ENCODE measurements at regions not wholly inside any gene's neighbourhood (a gene's known extent, or its start where the extent isn't known, plus 50 kb on each side); places are given as distances from the start of the nearest gene placed in this dataset.

DNA sequence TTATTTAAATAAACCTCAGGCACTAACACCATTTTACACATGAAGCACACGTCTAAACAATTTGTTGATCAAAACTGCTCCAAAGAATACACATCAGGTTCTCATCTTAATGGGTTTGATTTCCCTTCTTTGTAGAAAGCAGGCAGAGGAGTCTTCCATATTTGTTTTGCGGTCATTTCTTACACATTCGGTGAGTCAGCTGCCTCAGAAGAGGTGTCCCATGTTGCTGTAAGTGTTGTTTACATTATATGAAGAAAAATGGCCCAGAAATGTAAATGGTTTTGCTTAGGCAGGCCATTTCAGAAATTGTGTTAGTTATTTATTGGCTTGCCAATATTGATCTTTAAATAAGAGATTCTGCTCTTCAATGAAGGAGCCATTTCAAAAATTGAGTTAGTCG is 325.8 kb downstream of the TENT4A start:
- no peak for DNase-seq

- DNase-seq: no peak
Observed at GRCh38 chr5:7040111-7040510, 326.9 kb downstream of the TENT4A start.

- no peak for DNase-seq
Observed at GRCh38 chr5:7043797-7044196, 330.6 kb downstream of the TENT4A start.

GRCh38 chr5:7047511-7048261 is 334.5 kb downstream of the TENT4A start:
- no peak for DNase-seq

DNA sequence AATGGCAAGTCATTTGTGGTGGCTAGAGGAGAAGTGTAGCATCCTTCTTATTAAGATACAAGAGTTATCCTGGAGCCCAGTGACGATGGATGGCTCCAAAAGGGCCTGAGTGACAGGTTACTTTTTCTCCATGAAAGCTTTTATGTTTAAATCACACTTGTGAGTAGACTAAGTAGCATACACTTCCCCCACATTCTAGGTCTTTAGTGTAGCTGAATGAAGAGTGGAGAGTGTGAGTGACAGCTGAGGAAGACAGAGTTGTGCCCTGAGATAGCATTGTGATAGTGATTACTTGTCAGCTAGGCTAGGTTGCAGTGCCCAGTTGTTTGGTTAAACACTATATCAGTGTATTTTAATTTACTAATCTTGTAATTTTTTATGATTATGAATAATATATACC is 337.8 kb downstream of the TENT4A start:
- no peak for DNase-seq

GRCh38 chr5:7053125-7053524 is 339.9 kb downstream of the TENT4A start:
- no peak for DNase-seq

DNA sequence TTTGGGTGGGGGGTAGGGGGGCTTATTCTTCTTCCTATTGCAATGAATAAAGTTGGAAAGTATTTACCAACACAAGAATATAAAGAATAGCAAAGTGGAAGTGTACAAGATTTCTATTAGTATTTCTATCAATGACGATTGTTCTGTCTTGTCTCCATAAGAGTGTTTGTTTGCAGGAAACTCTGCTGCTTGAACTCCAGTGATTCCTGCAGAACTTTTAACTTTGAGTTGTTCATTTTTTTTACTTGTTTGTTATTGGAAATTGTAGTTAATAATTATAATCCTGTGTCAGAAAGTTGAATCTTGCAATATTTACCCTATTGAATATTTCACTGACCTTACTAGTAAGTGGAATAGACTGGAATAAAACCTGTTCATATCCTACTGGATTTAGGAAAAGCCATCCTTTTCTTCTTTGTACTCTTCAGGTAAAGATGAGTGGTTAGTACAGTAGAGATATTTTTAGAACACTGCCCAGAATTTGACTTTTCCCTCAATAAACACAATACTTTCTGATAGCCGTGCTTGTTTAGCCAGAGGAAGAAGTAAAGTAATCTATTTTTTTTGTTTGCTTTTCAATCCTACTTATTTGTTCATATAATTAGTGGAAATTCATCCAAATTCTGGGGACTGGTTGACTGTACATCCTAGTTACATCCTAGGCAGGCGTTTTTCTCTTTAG is 340.4 kb downstream of the TENT4A start:
- no peak for DNase-seq

DNA sequence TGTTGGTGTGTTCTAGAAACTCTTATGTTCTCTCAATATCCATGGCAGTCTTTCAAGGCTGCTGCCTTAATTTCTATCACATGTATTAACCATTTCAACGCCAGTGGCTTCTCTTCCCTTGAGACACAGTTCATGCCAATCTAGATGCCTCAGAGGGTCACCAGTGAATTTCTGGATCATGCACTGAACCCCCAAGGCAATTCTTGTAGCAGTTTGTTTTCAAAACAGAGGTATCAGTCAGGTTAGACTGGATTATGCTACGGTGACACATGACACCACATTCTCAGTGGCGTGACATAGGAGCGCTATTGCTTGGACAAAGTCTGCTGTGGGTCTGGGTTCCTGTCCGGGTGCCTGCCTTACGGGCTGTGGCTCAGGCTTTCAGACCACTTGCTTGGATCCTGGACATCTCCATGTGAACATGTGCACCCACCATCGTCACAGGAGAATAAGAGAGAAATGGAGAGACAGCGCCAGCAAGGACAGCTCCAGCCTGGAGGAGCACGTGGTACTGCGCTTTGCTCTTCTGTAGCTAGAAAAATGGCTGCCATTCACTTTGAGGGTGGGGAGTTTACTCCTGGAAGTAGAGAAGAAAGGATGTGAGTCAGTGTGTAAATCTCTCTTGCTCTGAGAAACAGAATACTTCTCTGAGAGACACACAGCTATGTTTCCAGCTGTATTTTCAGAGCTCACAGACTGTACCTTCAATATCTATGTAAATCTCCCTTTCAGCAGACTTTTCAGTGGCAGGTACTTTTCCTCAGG is 329.3 kb upstream of the ADCY2 start:
- DNase-seq: no peak

DNA sequence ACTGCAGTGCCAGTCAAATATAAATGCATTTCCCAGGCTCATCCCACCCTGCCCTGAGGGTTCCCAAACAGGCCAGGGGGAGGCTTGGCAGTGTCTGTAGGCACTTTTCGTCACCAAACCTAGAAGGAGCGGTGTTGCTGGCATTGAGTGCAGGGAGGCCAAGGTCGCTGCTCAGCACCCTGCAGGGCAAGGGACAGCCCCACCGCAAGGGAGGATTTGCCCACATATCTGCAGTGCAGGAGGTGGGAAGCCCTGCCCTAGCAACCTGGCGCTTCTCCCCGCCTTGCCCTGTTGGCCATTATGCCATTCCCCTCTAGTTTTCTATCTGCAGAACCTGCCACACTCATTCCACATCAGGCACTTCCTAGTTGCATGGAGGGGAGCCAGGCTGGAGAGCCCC is 327.8 kb upstream of the ADCY2 start:
- DNase-seq: no peak

DNA sequence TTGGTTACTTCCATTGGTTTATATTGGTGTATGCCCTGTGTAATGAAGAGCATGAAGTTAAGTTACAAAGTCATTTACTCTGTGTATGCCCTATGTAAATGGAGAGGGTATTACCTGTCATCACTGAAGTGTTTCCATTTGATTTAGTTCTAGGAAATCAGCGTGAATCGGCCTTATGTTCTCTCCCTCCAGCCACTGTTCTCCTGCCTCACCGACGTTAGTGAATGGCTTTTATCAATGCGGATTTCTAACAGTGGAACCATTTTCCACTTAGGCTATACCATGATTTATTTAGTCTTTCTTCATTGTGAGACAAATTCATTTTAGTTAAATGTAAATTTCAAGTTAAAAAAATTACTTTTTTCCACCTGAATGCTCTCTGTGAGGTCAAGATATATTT is 327.0 kb upstream of the ADCY2 start:
- no peak for DNase-seq

GRCh38 chr5:7072188-7072587 is 323.8 kb upstream of the ADCY2 start:
- no peak for DNase-seq

DNA sequence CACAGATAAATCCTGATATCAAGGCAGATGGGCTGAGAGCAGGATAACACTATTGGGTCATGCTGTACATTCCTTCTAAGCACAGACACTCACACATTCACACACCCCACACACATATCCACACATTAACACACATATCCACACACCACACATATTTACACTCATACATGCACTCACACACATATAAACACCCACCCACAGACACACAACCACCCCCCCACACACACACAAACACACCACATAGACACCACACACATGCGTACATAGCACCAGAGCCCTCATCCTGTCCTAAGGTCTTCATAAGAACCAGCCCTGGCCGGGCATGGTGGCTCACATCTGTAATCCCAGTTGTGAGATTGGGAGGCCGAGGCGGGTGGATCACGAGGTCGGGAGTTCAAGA is 322.3 kb upstream of the ADCY2 start:
- no peak for DNase-seq

DNA sequence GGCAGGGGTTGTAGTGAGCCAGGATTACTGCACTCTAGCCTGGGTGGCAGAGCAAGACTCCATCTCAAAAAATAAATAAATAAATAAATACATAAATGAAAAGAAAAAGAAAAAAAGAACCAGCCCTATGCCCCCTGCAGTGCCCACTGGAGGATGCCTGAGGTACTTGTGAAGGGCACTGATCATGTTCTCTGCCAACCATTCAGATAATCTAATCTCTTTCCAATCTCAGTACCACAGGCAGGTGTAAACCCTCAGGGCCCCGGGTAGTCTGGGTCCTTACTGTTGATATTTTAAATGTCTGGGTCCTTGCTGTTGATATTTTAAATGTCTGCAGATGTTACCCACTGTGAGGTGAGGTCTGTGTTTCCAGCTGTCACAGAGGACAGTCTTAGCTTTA is 321.8 kb upstream of the ADCY2 start:
- DNase-seq: no peak

- no peak for DNase-seq
Observed at GRCh38 chr5:7075470-7075869, 320.5 kb upstream of the ADCY2 start.

DNA sequence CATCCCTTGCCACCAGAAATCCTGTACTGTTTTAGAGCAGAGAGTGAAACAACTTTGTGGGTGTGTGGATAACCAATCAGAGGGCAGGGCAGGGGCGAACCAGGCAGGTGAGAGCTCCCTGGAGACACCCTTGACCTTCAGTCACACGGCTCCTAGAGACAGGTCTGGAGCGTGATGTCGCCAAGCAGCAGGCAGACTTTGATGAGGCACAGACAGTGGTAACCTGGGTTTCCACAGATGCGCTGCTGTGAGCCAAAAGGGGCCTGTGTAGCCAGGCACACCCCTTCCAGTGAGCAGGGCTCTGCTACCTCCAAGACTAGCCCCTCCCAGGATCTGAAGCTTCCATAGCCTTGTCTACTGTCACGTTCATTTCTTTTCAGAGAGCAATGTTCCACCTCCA is 317.8 kb upstream of the ADCY2 start:
- DNase-seq: no peak

- no peak for DNase-seq
Observed at GRCh38 chr5:7078901-7079300, 317.0 kb upstream of the ADCY2 start.

- no peak for DNase-seq
Observed at GRCh38 chr5:7080501-7080900, 315.4 kb upstream of the ADCY2 start.

GRCh38 chr5:7087719-7088297 is 308.1 kb upstream of the ADCY2 start:
- no peak for DNase-seq

GRCh38 chr5:7088849-7089248 is 307.1 kb upstream of the ADCY2 start:
- DNase-seq: no peak

DNA sequence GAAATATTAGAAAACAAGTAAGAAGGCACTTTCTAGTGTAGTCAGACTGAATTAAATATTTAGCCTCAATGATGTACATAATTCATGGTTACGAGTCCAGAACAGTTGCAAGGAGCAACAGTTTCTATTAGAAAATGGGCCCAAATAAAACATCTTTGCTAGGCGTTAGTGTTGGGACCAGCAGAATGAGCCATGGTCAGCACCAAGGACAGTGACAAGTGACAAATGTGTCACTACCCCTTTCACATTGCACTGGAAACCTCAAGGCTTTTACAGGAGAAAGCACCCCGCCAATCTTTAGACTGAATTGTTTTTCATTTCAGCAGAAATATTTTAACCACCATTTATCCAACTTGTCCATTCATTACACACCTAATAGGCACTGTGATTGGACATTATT is 301.3 kb upstream of the ADCY2 start:
- no peak for DNase-seq

GRCh38 chr5:7096294-7096693 is 299.6 kb upstream of the ADCY2 start:
- DNase-seq: no peak

DNA sequence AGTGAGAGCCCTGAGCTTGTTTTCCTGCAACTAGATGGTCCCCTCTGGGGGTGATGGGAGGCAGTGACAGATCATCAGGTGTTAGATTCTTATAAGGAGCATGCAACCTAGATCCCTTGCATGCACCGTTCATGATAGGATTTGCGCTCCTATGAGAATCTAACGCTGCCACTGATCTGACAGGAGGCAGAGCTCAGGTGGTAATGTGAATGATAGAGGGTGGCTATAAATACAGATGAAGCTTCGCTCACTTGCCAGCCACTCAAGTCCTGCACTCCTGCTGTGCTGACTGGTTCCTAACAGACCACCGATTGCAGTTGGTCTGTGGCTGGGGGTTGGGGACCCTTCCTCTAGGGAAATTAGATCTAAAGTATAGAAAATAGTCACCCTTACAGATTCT is 290.6 kb upstream of the ADCY2 start:
- no peak for DNase-seq

GRCh38 chr5:7117961-7118360 is 278.0 kb upstream of the ADCY2 start:
- DNase-seq: no peak

GRCh38 chr5:7131680-7132079 is 264.3 kb upstream of the ADCY2 start:
- no peak for DNase-seq

Measured in GDM1 (cell line).